NCI-H748 (cell line): ENCODE measurements at regions not wholly inside any gene's neighbourhood (a gene's known extent, or its start where the extent isn't known, plus 50 kb on each side); places are given as distances from the start of the nearest gene placed in this dataset.
"Not testable (repeated sequence)": the region's sequence is repeated elsewhere in the genome, so short reads cannot be mapped to it uniquely, and the experiment has no call there.

Experiments used
- DNase-seq: peaks from one replicate; lab custom pipeline; 2025; ENCODE audit not compliant: unreplicated experiment; lab: John Stamatoyannopoulos, UW

DNA sequence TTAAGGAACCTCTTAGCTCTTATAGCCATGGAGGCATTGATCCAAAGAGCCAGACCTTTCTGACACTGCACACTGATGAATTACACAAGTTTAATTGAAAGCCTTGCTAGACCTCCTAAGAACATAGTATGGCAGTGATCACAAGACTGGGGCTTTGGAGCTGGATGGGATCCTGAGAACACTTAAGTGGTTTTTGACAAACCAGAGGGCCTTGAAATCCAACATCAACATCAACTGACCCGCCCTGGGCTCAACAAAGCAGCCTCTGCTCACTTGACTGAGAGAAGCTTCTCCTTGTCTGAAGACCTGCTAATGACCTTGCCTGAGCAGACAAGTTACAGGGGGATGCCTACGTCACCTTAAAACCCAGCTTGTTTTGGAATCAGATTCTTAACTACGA, 257.6 kb downstream of the KLF13 start:
- DNase-seq: no peak

DNA sequence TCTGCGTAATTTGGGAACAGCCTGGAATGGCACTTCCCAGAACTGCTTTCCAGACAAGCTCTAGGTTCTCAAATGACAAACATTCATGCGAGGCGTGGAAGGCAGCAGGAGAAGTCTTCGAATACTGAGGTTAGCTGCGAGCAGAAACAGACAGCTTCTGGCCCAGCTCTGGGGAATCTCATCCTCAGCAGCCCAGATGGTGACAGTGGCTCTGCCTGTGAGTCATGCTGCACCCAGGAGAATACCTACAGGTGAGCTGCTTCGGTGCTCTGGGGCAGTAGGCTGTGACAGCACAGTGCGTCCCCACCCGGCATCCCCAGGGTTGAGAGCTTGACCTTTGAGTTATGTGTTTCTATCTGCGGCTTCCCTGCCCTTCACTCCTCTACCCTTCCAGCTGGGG, 258.6 kb downstream of the KLF13 start:
- no peak for DNase-seq

DNA sequence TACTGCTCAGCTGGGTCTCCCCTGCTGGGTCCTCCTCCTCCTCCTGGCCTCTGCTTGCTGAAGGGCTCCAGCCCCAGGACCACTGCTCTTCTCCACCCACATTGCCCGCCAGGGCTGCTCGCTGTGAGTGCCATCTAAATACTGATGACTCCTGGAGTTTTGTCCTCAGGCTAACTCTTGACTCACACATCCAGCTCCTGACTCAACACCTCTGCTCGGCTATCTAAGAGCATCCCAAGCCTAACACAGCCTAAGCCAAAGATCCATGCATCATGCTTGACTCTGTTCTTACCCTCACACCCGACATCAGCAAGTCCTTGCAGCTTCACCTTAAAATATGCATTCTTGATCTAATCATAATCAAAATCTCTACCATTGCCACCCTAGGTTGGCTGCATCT, 260.2 kb downstream of the KLF13 start:
- no peak for DNase-seq

DNA sequence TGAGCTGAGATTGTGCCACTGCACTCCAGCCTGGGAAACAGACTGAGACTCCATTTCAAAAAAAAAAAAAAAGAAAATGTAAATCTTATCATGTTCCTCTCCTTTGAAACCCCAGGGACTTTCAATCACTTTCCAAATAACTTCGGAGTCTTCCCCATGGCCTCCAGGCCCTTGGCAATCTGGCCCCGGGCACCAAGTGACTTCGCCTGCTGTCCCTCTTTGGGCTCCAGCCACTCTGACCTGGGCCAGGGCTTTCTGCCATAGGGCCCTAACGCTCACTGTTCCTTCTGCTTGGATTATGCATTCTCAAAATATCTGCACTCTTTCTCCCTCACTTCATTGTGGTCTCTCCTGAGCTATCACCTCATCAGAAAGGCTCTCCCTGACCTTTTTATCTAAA, 260.9 kb downstream of the KLF13 start:
- DNase-seq: no peak

DNA sequence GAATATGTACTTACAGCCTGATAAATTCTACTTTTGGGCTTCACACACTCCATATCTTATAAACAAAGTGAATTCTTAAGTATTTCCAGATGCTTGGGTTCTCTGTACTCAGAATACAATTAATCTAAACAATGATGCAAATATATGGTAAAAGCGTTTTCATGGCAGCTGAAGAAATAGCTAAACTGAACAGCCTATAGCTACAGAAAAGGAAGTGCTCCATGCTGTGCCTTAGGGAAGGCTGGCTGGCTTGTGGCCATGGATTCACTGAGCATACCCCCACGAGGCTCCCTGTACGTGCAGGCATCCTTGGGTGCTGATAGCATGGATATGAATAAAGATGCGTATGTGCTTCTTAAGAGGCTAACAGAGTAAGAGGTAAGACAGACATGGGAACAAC, 264.0 kb downstream of the KLF13 start:
- no peak for DNase-seq

DNA sequence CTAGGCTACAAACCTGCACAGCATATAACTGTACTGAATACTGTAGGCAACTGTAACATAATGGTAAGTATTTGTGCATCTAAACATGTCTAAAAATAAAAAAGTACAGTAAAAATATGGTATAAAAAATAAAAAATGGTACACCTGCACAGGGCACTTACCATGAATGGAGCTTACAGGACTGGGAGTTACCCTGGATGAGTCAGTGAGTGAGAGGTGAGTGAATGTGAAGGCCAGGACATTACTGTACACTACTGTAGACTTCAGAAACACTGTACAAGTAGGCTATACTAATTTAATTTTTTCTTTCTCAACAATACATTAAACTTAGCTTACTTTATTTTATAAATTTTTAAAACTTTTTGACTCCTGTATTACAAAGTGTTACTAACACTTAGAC, 265.3 kb downstream of the KLF13 start:
- no peak for DNase-seq

DNA sequence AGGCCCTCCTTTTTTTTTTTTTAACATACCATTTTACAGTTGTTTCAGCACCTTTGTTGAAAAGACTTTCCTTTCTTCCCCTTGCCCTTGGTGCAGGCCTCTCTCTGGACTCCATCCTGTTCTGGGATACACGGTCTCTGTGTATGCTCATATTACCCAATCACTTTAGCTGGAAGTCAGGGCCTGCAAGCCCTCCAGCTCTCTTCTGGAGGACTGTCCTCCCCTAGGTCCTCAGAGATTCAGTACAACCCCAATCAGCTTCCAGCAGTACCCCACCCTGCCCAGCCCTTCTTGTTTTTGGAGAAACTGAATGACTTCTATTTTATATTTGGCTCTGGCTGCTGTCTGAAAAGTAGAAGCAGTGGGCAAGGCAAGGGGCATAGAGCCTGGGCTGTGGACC, 270.8 kb downstream of the KLF13 start:
- no peak for DNase-seq

DNA sequence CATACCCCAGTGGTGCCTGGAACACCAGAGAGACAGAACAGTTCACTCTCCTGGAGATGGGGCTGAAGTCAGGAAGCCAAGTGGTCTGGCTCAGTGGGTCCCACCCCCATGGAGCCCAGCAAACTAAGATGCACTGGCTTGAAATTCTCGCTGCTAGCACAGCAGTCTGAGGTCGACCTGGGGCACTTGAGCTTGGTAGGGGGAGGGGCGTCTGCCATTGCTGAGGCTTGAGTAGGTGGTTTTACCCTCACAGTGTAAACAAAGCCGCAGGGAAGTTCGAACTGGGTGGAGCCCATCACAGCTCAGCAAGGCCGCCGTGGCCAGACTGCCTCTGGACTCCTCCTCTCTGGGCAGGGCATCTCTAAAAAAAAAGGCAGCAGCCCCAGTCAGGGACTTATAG, 272.0 kb downstream of the KLF13 start:
- peak; percentile 83 for DNase-seq

DNA sequence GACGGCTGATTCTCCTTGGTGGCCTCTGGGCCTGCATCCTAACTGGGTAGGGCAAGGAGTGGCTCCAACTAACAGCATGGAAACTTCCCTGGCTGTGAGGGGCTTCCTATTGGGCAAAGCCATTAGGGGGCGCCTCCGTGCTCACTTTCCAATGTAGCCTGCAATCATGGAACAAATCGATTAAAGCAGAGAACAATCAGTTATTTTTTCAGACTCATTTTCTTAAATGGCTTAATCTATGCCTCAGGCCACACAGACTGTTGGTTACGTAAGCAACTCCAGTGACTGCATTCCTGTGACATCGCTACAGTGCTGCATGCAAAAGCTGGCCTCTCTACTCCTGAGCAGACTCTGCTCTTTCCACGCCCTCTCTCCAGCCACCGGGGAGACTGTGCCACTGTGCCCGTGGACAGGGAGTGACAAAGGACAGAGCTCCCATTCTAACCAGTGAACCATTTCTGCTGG, 278.9 kb downstream of the KLF13 start:
- peak; percentile 8 for DNase-seq

DNA sequence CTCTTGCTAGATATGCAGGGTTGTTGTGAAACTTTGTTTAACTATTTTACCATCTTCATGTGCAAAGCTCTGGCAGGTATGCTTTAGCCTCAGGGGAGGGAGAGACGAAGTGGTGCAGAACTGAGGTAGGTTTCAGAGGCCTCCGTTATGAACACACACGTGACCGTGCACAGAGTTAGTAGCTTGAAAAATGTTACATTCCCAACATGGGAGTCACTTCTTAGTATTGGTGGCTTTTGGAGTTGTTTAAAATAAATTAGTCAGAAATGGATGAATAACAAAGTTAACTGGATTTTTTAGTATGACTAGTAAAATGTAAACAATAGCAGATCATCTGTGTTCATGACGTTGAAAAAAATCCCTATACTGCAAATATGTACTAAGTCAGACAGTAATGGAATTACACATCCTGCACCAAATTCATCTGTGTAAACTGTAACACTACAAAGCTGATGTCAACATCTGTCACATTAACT, 279.6 kb downstream of the KLF13 start:
- DNase-seq: no peak

DNA sequence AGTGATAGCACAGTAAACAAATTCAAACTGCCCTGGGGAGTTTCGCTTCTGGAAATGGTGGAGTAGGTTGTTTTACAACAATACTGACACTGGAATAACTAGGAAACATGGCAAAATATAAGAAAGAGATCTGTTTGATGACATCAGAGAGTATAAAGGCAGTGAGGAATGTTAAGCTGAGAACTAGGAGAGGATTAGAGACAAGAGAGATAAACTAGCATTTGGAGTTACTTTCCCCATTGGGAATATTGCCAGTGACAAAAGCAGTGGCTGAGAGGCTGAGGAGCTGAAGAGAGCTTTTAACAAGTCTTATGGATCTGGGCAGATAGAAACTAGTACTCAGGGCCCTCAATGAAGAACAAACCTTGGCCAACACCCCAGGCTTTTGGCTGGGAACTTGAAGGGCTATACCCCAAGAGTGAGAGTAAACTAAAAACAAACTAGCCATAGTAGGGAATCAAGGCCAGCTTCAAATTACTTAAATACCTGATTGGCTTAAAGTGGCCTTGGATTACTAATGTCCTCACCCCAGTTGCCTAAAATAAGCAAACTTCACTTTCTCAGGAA, 280.4 kb downstream of the KLF13 start:
- no peak for DNase-seq

DNA sequence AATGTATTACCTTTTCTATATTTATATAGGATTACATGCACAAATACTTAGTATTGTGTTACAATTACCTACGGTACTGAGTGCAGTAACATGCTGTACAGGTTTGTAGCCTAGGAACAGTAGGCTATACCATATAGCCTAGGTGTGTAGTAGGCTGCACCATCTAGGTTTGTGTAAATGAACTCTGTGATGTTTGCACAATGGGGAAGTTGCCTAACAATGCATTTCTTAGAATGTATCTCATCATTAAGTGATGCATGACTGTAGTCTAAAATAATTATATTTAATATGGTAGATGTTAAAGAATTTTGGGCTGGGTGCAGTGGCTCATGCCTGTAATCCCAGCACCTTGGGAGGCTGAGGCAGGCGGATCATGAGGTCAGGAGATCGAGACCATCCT, 281.0 kb downstream of the KLF13 start:
- no peak for DNase-seq

DNA sequence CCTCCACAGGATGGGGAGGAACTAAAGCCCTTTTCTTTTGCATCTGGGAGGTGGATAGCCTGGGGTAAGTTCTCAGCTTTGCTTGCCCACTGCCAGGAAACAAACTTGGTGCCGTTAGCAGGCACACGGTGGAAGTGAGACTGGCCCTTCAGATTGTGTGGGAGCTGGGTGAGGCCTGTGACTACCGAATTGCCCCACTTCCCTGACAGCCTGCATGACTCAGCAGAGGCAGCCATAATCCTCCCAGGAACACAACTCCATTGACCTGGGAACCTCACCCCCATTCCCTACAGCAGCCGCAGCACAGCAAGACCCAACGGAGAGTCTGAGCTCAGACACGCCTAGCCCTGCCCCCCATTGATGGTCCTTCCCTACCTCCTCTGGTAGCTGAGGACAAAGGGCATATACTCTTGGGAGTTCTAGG, 282.6 kb downstream of the KLF13 start:
- DNase-seq: no peak

DNA sequence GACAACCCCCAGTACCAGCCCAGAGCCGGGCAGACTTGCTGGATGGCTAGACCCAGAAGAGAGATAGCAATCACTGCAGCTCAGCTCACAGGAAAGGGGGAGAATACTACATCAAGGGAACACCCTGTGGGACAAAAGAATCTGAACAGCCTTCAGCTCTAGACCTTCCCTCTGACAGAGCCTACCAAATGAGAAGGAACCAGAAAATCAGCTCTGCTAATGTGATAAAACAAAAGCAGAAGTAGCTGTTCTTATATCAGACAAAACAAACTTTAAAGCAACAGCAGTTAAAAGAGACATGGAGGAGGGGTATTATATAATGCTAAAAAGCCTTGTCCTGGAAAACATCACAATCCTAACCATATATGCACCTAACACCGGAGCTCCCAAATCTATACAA, 283.3 kb downstream of the KLF13 start:
- no peak for DNase-seq

DNA sequence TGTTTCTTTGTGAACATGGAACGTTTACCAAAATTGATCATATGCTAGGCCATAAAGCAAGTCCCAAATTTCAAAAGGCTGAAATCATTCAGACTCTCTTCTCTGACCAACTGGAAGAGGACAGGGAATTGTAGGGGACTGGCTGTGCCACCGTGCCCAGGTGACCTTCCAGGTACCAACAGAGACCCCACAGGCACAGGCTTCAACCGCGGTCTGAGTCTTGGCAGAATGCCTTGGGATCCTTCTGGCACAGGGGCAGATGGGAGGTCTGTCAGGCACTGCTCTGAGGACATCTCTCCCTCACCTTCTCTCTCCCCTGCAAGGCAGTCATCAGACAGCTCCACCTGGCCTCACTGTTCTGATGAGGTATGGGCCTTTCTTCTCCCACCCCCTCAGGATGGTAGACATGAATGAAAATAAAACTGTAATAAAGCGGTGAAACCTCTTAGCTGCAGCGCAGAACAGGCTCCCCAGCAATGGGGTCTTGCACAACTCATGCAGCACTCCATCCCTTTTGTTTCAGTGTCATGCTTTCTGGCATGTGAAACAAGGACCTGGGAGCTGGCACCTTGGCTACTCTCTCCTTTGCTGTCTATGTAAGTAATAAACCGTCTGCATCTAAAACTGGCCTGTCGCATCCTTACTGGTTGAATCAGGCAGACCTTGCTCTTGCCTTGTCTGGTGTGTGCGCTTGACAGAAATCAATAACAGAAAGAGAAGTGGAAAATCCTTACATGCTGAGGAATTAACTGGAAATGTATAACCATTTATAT, 289.2 kb downstream of the KLF13 start:
- no peak for DNase-seq

DNA sequence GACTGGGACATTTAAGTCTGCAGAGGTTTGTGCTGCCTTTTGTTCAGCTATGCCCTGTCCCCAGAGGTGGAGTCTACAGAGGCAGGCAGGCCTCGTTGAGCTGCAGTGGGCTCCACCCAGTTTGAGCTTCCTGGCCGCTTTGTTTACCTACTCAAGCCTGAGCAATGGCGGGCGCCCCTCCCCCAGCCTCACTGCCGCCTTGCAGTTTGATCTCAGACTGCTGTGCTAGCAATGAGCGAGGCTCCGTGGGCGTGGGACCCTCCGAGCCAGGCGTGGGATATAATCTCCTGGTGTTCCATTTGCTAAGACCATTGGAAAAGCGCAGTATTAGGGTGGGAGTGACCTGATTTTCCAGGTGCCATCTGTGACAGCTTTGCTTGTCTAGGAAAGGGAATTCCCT, 296.7 kb downstream of the KLF13 start:
- not testable (repeated sequence) for DNase-seq

DNA sequence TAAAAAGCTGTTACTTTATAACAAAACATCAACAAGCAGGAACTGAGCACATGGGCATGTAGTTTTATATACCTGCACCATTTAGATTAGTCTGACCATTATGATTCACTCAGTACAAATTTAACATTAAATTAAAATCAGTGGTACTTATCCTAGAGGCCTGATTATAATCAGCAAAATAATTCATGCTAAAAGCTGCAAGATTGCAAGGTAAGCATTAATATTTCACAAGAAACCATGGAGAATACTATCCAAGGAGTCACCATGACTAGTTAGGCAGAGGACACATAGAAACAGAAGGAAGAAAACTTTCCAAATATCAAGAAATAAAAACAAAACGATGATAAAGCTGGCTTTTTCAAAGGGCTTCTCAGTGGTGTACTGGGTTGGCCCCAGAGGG, 297.5 kb downstream of the KLF13 start:
- DNase-seq: not testable (repeated sequence)

DNA sequence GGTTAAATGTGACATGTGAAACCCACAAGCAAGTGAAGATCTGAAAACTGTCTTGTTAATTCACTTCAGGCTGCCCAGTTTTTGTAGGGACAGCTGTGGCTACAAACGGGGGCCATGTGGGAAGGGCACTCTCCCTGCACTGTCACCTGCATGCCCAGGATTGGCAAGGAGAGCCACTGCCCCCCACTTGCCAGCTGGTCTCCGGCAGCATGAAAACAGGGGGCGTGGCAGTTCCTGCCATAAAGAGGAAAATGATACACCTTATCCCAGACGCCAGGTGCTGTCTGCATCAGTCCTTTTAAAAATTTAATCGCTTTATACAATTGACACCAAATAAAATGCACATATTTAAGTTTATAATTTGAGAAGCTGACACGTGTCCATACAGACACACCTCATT, 309.1 kb downstream of the KLF13 start:
- DNase-seq: peak; percentile 92

DNA sequence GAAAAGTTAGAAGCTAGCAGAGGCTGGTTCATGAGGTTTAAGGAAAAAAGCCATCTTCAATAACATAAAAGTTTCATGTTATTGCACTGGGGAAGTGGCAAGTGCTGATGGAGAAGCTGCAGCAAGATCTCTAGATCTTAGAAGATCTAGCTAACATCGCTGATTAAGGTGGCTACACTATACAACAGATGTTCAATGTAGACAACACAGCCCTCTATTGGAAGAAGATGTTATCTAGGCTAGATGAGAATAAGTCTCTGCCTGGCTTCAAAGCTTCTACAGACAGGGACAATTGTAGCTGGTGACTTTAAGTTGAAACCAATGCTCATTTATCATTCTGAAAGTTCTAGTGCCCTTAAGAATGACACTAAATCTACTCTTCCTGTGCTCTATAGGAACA, 310.3 kb downstream of the KLF13 start:
- DNase-seq: not testable (repeated sequence)

DNA sequence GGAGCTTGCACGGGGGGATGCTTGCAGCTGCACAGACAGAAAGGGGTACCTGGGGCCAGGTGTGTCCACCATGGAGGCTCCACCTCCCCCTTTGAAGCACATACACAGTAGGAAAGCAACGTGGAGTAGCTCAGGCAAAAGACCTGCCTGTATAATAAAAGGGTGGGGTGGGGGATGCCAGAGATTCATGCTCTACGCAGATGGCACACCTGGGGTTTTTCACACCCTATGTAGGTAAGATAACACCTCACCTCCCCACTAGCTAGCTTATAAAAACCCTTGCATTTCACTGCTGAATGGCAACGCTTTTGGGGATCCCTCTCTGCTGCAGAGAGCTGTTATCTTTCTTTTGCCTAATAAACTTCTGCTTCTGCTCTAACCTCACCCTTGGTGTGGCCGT, 317.3 kb downstream of the KLF13 start:
- DNase-seq: peak; percentile 54

DNA sequence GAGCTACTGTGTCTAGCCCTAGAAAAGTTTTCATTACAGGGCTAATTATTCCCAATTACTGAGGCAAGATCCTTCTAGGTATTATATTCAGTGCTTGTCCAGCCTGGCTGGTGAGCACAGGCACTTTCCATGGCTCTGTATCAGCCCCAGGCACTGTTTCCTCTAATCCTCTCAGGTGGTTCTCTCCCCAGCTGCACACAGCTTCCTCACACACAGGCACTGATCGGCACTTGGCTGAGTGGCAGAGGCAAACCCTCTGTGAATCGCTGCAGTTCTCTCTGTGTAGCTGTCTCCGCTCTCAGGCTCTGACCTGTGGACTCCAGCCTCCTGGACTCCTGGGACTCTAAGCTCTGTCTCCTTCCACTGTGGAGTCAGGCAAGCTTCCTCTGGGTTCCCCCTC, 318.1 kb downstream of the KLF13 start:
- DNase-seq: not testable (repeated sequence)

DNA sequence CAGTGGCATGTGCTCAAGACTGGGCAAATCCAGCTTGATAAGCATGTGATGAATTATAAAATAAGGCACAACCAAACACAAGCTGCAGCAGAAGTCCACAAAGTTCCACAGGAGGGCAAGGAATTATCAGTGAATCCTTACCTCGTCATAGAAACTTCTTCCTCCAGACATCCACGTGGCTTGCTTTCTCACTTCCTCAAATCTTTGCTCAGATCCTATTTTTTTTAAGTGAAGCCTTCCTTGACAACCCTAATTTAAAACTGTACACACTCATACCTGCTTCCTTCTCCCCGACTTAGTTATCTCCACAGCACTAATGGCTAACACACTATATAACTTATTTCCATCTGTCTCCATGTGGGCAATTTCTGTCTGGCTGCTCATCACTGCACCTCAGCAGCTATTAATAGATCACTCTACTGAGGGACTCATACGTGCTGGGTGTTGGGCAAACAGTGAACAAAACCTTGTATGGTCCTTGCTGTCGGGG, 320.7 kb downstream of the KLF13 start:
- DNase-seq: not testable (repeated sequence)
